HEK293 (cell line): ENCODE measurements at regions not wholly inside any gene's neighbourhood (a gene's known extent, or its start where the extent isn't known, plus 50 kb on each side); places are given as distances from the start of the nearest gene placed in this dataset.

Experiments
- CTCF ChIA-PET: fragments of 350-600 bp; formaldehyde crosslinking; extraction: SDS; loops from one replicate; lab custom pipeline; 2021; ENCODE audit warnings: antibody characterized with exemption; lab: Yijun Ruan, JAX
- POLR2A ChIA-PET: fragments of 300-600 bp; formaldehyde crosslinking; extraction: SDS; loops from one replicate; lab custom pipeline; 2020; ENCODE audit warnings: antibody characterized with exemption, inconsistent platforms; lab: Yijun Ruan, JAX
- H3K27ac ChIP-seq: fragments of 200-500 bp; sonication (Bioruptor generic); 2 replicates; pipeline ENCODE4 v1.5.1; 2014; ENCODE audit warnings: low read depth, low read length, control low read depth, inconsistent platforms; ENCODE audit errors: extremely low read depth
- H3K36me3 ChIP-seq, 2 experiments: fragments of 200-500 bp in 1 of 2; sonication (Bioruptor generic) in 1 of 2; 1 replicate in 1 of 2; 2 replicates in 1 of 2; pipeline ENCODE4 v1.5.1; 2014 to 2017; ENCODE audit warnings: inconsistent platforms in 2 of 2, low read length in 2 of 2; ENCODE audit not compliant: control insufficient read depth in 2 of 2, insufficient read depth in 1 of 2
- H3K4me1 ChIP-seq: fragments of 200-500 bp; sonication (Bioruptor generic); 2 replicates; pipeline ENCODE4 v1.5.1; 2014; ENCODE audit warnings: mild to moderate bottlenecking, low read length, inconsistent platforms; ENCODE audit not compliant: control insufficient read depth, insufficient read depth
- H3K4me3 ChIP-seq: 2 replicates; pipeline ENCODE4 v1.5.1; 2011; ENCODE audit warnings: low read depth, mild to moderate bottlenecking, control low read depth, low read length, moderate library complexity
- H3K9me3 ChIP-seq: fragments of 200-500 bp; sonication (Bioruptor generic); 2 replicates; pipeline ENCODE4 v1.5.1; 2014; ENCODE audit warnings: low read depth, low read length, inconsistent platforms; ENCODE audit not compliant: control insufficient read depth, insufficient read depth
- FEZF1 ChIP-seq: fragments of 450-650 bp; formaldehyde crosslinking; IDR thresholded peaks from 2 replicates; pipeline ENCODE4 v1.5.1; 2016; ENCODE audit warnings: missing biosample characterization, missing genetic modification characterization
- INSM2 ChIP-seq: fragments of 450-650 bp; formaldehyde crosslinking; IDR thresholded peaks from 2 replicates; pipeline ENCODE4 v1.5.1; 2016; ENCODE audit warnings: missing biosample characterization, missing genetic modification characterization
- MEIS1 ChIP-seq: sonication (generic); formaldehyde crosslinking; IDR thresholded peaks from 2 replicates; pipeline ENCODE4 v1.8.1; 2022; ENCODE audit warnings: missing genetic modification reagents, mild to moderate bottlenecking, borderline replicate concordance
- SP2 ChIP-seq: fragments of 450-650 bp; formaldehyde crosslinking; IDR thresholded peaks from 2 replicates; pipeline ENCODE4 v1.5.1; 2016; ENCODE audit warnings: missing biosample characterization, missing genetic modification characterization
- SP7 ChIP-seq: fragments of 450-650 bp; formaldehyde crosslinking; IDR thresholded peaks from 2 replicates; pipeline ENCODE4 v1.5.1; 2016; ENCODE audit warnings: missing biosample characterization, missing genetic modification characterization
- TRIM28 ChIP-seq: IDR thresholded peaks from 2 replicates; pipeline ENCODE4 v1.6.1; 2011; ENCODE audit warnings: low read length, control low read depth, borderline replicate concordance
- ZBTB44 ChIP-seq: fragments of 450-650 bp; IDR thresholded peaks from 2 replicates; pipeline ENCODE4 v1.5.1; 2018; ENCODE audit warnings: missing biosample characterization, mild to moderate bottlenecking, missing genetic modification characterization
- ZBTB8A ChIP-seq: fragments of 450-650 bp; formaldehyde crosslinking; IDR thresholded peaks from 2 replicates; pipeline ENCODE4 v1.5.1; 2016; ENCODE audit warnings: missing biosample characterization, missing genetic modification characterization
- ZEB2 ChIP-seq: fragments of 450-650 bp; formaldehyde crosslinking; IDR thresholded peaks from 2 replicates; pipeline ENCODE4 v1.5.1; 2016; ENCODE audit warnings: missing biosample characterization, missing genetic modification characterization
- ZFP37 ChIP-seq: fragments of 450-650 bp; formaldehyde crosslinking; IDR thresholded peaks from 2 replicates; pipeline ENCODE4 v1.5.1; 2016; ENCODE audit warnings: missing biosample characterization, missing genetic modification characterization
- ZNF148 ChIP-seq: fragments of 450-650 bp; formaldehyde crosslinking; IDR thresholded peaks from 2 replicates; pipeline ENCODE4 v1.5.0; 2017; ENCODE audit warnings: missing biosample characterization, missing genetic modification characterization, borderline replicate concordance
- ZNF157 ChIP-seq: fragments of 450-650 bp; formaldehyde crosslinking; IDR thresholded peaks from 2 replicates; pipeline ENCODE4 v1.5.1; 2016; ENCODE audit warnings: missing biosample characterization, missing genetic modification characterization
- ZNF211 ChIP-seq: fragments of 450-650 bp; formaldehyde crosslinking; IDR thresholded peaks from 2 replicates; pipeline ENCODE4 v1.5.1; 2016; ENCODE audit warnings: low read depth, missing biosample characterization, missing genetic modification characterization
- ZNF24 ChIP-seq: fragments of 450-650 bp; formaldehyde crosslinking; IDR thresholded peaks from 2 replicates; pipeline ENCODE4 v1.5.1; 2016; ENCODE audit warnings: missing biosample characterization, missing genetic modification characterization
- ZNF274 ChIP-seq, 2 experiments: fragments of 200-500 bp in 1 of 2; fragments of 450-650 bp in 1 of 2; sonication (Bioruptor generic) in 1 of 2; formaldehyde crosslinking in 1 of 2; IDR thresholded peaks; 2 replicates each; pipeline versions ENCODE4 v1.5.1 to v1.6.1; 2014 to 2016; ENCODE audit warnings: borderline replicate concordance in 1 of 2, inconsistent platforms in 1 of 2, low read length in 1 of 2, missing biosample characterization in 1 of 2, missing genetic modification characterization in 1 of 2
- ZNF341 ChIP-seq: fragments of 450-650 bp; formaldehyde crosslinking; IDR thresholded peaks from 2 replicates; pipeline ENCODE4; 2016; ENCODE audit warnings: low read depth, missing biosample characterization, missing genetic modification characterization
- ZNF571 ChIP-seq: fragments of 450-650 bp; formaldehyde crosslinking; IDR thresholded peaks from 2 replicates; pipeline ENCODE4 v1.5.0; 2017; ENCODE audit warnings: missing biosample characterization, missing genetic modification characterization
- ZNF610 ChIP-seq: fragments of 450-650 bp; formaldehyde crosslinking; IDR thresholded peaks from 2 replicates; pipeline ENCODE4 v1.5.1; 2016; ENCODE audit warnings: missing biosample characterization, missing genetic modification characterization, borderline replicate concordance
- ZNF660 ChIP-seq: fragments of 450-650 bp; IDR thresholded peaks from 2 replicates; pipeline ENCODE4 v1.5.1; 2018; ENCODE audit warnings: missing biosample characterization, mild to moderate bottlenecking, missing genetic modification characterization
- ZNF776 ChIP-seq: fragments of 450-650 bp; formaldehyde crosslinking; IDR thresholded peaks from 2 replicates; pipeline ENCODE4 v1.5.0; 2017; ENCODE audit warnings: missing biosample characterization, missing genetic modification characterization, borderline replicate concordance
- ZNF791 ChIP-seq: fragments of 450-650 bp; formaldehyde crosslinking; IDR thresholded peaks from 2 replicates; pipeline ENCODE4 v1.5.1; 2016; ENCODE audit warnings: missing biosample characterization, missing genetic modification characterization
- ZNF792 ChIP-seq: fragments of 450-650 bp; formaldehyde crosslinking; IDR thresholded peaks from 2 replicates; pipeline ENCODE4 v1.5.1; 2016; ENCODE audit warnings: missing biosample characterization, missing genetic modification characterization
- TF ChIP-seq, protein P1 (sequence below): sonication (generic); formaldehyde crosslinking; IDR thresholded peaks from 2 replicates; pipeline ENCODE4 v1.8.1; 2022; ENCODE audit warnings: mild to moderate bottlenecking, moderate library complexity, missing genetic modification reagents
- TF ChIP-seq, protein P2 (sequence below): fragments of 450-650 bp; formaldehyde crosslinking; IDR thresholded peaks from 2 replicates; pipeline ENCODE4 v1.5.1; 2016; ENCODE audit warnings: missing biosample characterization, missing genetic modification characterization

- Histone ChIP-seq H3K4me3 (no peak overlapping the region), H3K36me3 (no peaks in the 10 kb centered on the region), H3K27ac (no peak overlapping the region), H3K9me3 (no peaks in the 10 kb centered on the region), H3K4me1 (no peaks in the 10 kb centered on the region)
- no peak for TF ChIP-seq ZNF341
- no peak for TF ChIP-seq ZBTB8A (tag by site-specific recombination)
- no peak for TF ChIP-seq ZNF571 (tag by site-specific recombination)
- TF ChIP-seq SP7 (tag by site-specific recombination) = no peak
- ChIA-PET CTCF (no interaction called here), POLR2A (no interaction called here)
Observed at GRCh38 chr21:27277110-27277509, 310.2 kb upstream of the ADAMTS5 start.

DNA sequence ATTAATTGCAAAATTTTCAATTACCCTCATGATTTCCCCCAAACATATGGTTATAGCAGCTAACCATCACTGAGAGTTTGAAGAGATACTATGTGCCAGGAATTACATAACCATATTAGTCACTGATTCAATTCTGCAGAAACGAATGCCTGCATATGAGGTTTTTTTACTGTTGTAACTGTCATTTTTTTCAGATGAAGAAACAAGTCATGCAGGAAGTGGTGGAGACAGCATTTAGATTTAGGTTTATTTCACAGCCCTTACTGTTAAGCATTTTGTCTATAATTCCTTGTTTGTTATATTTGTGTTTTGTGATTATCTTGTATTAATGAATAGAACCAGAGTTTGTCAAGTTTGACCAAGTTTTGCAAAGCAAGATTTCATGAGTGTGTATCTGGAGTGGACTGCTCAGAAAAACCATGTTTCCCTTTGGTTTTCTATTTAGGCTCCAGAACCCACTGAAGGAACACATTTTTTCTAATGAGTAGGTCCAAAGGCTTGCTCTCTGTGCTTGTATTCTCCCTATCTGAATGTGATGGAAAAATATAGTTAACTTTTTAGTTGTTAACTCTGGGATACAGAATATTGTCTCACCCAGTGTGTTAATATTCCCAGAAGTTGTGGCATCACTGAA lies 308.5 kb upstream of the ADAMTS5 start:
- TF ChIP-seq ZBTB44 (tag by site-specific recombination) = no peak
- no peak for TF ChIP-seq FEZF1 (tag by site-specific recombination)
- no peak for TF ChIP-seq MEIS1
- TF ChIP-seq ZNF274 (IDR thresholded peaks at IDR 0.05; ENCODE audit: low read length) = no peak
- no peak for TF ChIP-seq ZNF274 (tag by site-specific recombination; IDR thresholded peaks at IDR 0.05; ENCODE audit: borderline replicate concordance)
- TF ChIP-seq ZNF157 (tag by site-specific recombination) = no peak
- TF ChIP-seq INSM2 (tag by site-specific recombination) = no peak
- TF ChIP-seq ZFP37 = no peak
- Histone ChIP-seq H3K36me3 (no peaks in the 10 kb centered on the region), H3K9me3 (no peaks in the 10 kb centered on the region), H3K4me1 (no peaks in the 10 kb centered on the region), H3K27ac (no peak overlapping the region), H3K4me3 (no peak overlapping the region)
- ChIA-PET POLR2A (no interaction called here), CTCF (no interaction called here)

DNA sequence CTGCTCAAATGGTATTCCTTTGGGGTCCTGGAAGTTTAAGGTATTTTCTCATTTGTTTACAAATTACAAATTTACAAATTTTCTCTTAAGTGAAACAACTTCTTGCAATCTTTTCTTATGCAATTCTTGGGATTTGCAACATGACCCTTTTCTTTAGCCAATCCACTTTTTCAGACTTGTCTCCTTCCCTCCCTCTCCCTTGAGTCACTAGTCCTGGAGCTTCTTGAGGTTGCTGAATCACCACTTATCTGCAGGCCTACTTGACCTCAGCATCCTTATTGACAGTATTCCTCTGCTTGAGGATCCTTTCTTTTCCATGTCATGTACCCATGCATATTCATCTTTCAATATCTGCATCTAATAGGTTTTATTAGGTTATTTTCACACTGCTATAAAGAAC lies 302.8 kb upstream of the ADAMTS5 start:
- Histone ChIP-seq H3K27ac (no peak overlapping the region), H3K4me1 (no peaks in the 10 kb centered on the region), H3K36me3 (no peaks in the 10 kb centered on the region), H3K9me3 (no peaks in the 10 kb centered on the region), H3K4me3 (no peak overlapping the region)
- ChIA-PET CTCF (no interaction called here), POLR2A (no interaction called here)
- TF ChIP-seq ZNF792 (tag by site-specific recombination) (no peak), TRIM28 (no peak), ZNF211 (tag by site-specific recombination) (no peak), ZNF776 (tag by site-specific recombination) (no peak), ZNF610 (tag by site-specific recombination) (no peak), ZEB2 (tag by site-specific recombination) (no peak), ZNF148 (tag by site-specific recombination) (no peak), ZNF791 (tag by site-specific recombination) (no peak), MEIS1 (no peak), ZNF660 (tag by site-specific recombination) (no peak), ZNF24 (no peak), SP2 (tag by site-specific recombination) (no peak)
- TF ChIP-seq, protein P1, sequence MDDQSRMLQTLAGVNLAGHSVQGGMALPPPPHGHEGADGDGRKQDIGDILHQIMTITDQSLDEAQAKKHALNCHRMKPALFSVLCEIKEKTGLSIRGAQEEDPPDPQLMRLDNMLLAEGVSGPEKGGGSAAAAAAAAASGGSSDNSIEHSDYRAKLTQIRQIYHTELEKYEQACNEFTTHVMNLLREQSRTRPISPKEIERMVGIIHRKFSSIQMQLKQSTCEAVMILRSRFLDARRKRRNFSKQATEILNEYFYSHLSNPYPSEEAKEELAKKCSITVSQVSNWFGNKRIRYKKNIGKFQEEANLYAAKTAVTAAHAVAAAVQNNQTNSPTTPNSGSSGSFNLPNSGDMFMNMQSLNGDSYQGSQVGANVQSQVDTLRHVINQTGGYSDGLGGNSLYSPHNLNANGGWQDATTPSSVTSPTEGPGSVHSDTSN (CRISPR knock-in tag) = no peak
- TF ChIP-seq, protein P2, sequence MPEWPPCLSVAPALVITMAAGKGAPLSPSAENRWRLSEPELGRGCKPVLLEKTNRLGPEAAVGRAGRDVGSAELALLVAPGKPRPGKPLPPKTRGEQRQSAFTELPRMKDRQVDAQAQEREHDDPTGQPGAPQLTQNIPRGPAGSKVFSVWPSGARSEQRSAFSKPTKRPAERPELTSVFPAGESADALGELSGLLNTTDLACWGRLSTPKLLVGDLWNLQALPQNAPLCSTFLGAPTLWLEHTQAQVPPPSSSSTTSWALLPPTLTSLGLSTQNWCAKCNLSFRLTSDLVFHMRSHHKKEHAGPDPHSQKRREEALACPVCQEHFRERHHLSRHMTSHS (tag by site-specific recombination) = no peak
